Pancreas (tissue), 10 donors: ENCODE measurements at regions not wholly inside any gene's neighbourhood (a gene's known extent, or its start where the extent isn't known, plus 50 kb on each side); places are given as distances from the start of the nearest gene placed in this dataset.

ENCODE experiments used
- ATAC-seq, 4 donors: fragments of 200-7000 bp; cut with Tn5 transposase; one replicate each; pipeline versions ENCODE4 v1.8.0 to v1.9.1; 2020; ENCODE audit warnings: mild to moderate bottlenecking in 4 of 4, moderate library complexity in 4 of 4
- DNase-seq, 6 donors: peaks; one replicate each; pipeline ENCODE4 v3.0.0-alpha.2; 2020
- FAIRE-seq: peaks from 2 replicates; lab custom pipeline; 2012; peaks lifted over from hg19 to GRCh38; lab: Jason Lieb, UNC
- H3K27ac ChIP-seq, 4 donors: fragments of 200-600 bp; sonication (generic); 1 replicate in 3 of 4; 2 replicates in 1 of 4; pipeline versions ENCODE4 v1.5.0 to v1.8.0; 2020
- H3K27me3 ChIP-seq, 4 donors: fragments of 200-600 bp; one replicate each; pipeline ENCODE4 v1.8.0; 2021
- H3K36me3 ChIP-seq, 3 donors: fragments of 200-600 bp; sonication (generic) in 1 of 3; one replicate each; pipeline versions ENCODE4 v1.5.0 to v1.8.0; 2020 to 2021
- H3K4me1 ChIP-seq, 3 donors: fragments of 200-600 bp; one replicate each; pipeline ENCODE4 v1.8.0; 2021
- H3K4me3 ChIP-seq, 4 donors: fragments of 200-600 bp; sonication (generic) in 2 of 4; one replicate each; pipeline versions ENCODE4 v1.5.0 to v1.8.0; 2020 to 2021
- H3K9me3 ChIP-seq, 4 donors: fragments of 200-600 bp; one replicate each; pipeline ENCODE4 v1.8.0; 2021
- WGBS, 2 donors: extraction: QIAGEN DNeasy Blood & Tissue Kit; methylation state at CpG; one replicate each; pipeline ENCODE4 v1.1.7; 2013; 5-methylcytosine and 5-hydroxymethylcytosine counted together
- intact Hi-C, 3 donors: fragments of 100-400 bp; cut with DNase I; formaldehyde crosslinking; loops; one replicate each; pipeline versions ENCODE4 v1.11.1 to v1.14.2; 2022
- TF ChIP-seq, protein P1 (sequence below), 4 donors: fragments of 200-600 bp; sonication (generic) in 3 of 4; IDR thresholded peaks; one replicate each; pipeline versions ENCODE4 v1.5.0 to v1.8.0; 2021; ENCODE audit warnings: antibody characterized with exemption in 4 of 4
- donor health status: healthy with polysubstance abuse.
- donor health status: DM: no; HTN: no; CAD: no; lungs with moderate emphysema.
- donor health status: DM: no; HTN: no; CAD: no.
- donor health status: control.
- donor health status: control.
- donor health status: Bipolar disorder and iron deficiency.
- donor health status: DM: yes; HTN: yes; CAD: no.
- donor health status: DM: no; HTN: no; CAD: no.
- donor health status: DM: no; HTN: no; CAD: no.
- donor health status: DM: yes; HTN: yes; CAD: no.

DNA sequence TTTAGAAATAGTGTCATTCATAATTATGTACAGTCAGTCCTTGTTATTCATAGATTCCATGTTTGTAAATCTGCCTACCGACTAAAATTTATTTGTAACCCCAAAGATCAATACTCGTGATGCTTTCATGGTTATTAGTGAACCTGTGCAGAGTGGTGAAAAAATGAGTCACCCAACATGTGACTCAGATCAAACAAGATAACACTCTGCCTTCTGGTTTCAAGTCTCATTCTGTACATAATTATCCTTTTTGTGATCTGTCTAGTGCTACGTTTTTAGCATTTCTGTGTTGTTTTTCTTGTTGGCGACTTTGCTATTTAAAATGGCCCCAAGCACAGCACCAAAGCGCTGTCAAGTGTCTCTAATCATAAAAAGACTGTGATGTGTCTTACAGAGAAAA is 274.7 kb downstream of the SUCLA2 start:
- DNase-seq (no peak), FAIRE-seq (no peak), ATAC-seq (no peak)
- no peaks in the 10 kb centered on the region for H3K4me1 ChIP-seq
- H3K4me3 ChIP-seq, result no peak overlapping the region
- H3K27me3 ChIP-seq, result no peaks in the 10 kb centered on the region
- H3K36me3 ChIP-seq, result no peaks in the 10 kb centered on the region
- TF ChIP-seq, protein P1, sequence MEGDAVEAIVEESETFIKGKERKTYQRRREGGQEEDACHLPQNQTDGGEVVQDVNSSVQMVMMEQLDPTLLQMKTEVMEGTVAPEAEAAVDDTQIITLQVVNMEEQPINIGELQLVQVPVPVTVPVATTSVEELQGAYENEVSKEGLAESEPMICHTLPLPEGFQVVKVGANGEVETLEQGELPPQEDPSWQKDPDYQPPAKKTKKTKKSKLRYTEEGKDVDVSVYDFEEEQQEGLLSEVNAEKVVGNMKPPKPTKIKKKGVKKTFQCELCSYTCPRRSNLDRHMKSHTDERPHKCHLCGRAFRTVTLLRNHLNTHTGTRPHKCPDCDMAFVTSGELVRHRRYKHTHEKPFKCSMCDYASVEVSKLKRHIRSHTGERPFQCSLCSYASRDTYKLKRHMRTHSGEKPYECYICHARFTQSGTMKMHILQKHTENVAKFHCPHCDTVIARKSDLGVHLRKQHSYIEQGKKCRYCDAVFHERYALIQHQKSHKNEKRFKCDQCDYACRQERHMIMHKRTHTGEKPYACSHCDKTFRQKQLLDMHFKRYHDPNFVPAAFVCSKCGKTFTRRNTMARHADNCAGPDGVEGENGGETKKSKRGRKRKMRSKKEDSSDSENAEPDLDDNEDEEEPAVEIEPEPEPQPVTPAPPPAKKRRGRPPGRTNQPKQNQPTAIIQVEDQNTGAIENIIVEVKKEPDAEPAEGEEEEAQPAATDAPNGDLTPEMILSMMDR (IDR thresholded peaks at IDR 0.05), result no peak
- 34 to 47% methylated on average over 5 of the region's 5 CpGs for WGBS, 2 donors
- no peaks in the 10 kb centered on the region for H3K9me3 ChIP-seq
- intact Hi-C loops, result no loop called here
- no peak overlapping the region for H3K27ac ChIP-seq

- DNase-seq, result no peak
- intact Hi-C loops, result no loop called here
- Histone ChIP-seq H3K4me3 (no peak overlapping the region), H3K27me3 (no peaks in the 10 kb centered on the region), H3K9me3 (no peaks in the 10 kb centered on the region), H3K36me3 (no peaks in the 10 kb centered on the region), H3K4me1 (no peaks in the 10 kb centered on the region), H3K27ac (no peak overlapping the region)
- TF ChIP-seq, protein P1 (IDR thresholded peaks at IDR 0.05), result no peak
- FAIRE-seq, result no peak
- WGBS, 2 donors, result 40 to 61% methylated on average over 4 of the region's 4 CpGs
- ATAC-seq, result no peak
Observed at GRCh38 chr13:47723898-47724297, 277.2 kb downstream of the SUCLA2 start.

- no peaks in the 10 kb centered on the region for H3K4me1 ChIP-seq
- H3K27me3 ChIP-seq, result no peaks in the 10 kb centered on the region
- 51 to 79% methylated on average over 2 of the region's 2 CpGs for WGBS, 2 donors
- intact Hi-C loops, result no loop called here
- ATAC-seq, result no peak
- TF ChIP-seq, protein P1 (IDR thresholded peaks at IDR 0.05), result no peak
- no peak for DNase-seq
- no peaks in the 10 kb centered on the region for H3K9me3 ChIP-seq
- no peak for FAIRE-seq
- no peak overlapping the region for H3K4me3 ChIP-seq
- no peaks in the 10 kb centered on the region for H3K36me3 ChIP-seq
- no peak overlapping the region for H3K27ac ChIP-seq
Observed at GRCh38 chr13:47719164-47719563, 281.9 kb downstream of the SUCLA2 start.

DNA sequence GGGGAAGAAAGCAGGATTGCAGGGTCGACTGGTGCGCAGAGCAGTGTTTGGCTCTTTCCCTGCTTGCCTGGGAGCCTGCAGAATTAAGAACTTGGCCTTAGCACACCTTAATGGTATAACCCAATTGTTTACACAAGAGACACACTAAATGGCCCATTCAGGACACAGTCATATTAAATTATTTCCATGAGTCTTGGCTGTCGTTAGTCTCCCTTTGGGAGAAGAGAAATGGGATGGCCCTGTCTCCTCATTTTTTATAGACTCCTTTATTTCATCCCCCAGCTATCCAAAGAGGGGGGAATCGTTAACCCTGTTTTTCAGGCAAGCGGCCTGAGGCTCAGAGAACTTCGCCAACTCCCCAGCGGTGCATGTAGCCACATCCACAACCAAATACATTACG is 282.5 kb downstream of the SUCLA2 start:
- DNase-seq, result no peak
- no peak for ATAC-seq
- no peaks in the 10 kb centered on the region for H3K27me3 ChIP-seq
- no peak overlapping the region for H3K27ac ChIP-seq
- TF ChIP-seq, protein P1 (IDR thresholded peaks at IDR 0.05), result no peak
- no peak overlapping the region for H3K4me3 ChIP-seq
- no peaks in the 10 kb centered on the region for H3K36me3 ChIP-seq
- no peaks in the 10 kb centered on the region for H3K4me1 ChIP-seq
- no peaks in the 10 kb centered on the region for H3K9me3 ChIP-seq
- intact Hi-C loops, result no loop called here
- 45 to 51% methylated on average over 8 of the region's 8 CpGs for WGBS, 2 donors
- no peak for FAIRE-seq

GRCh38 chr13:47708386-47708785 is 292.7 kb downstream of the SUCLA2 start:
- ATAC-seq, result no peak
- WGBS, 2 donors, result 34 to 36% methylated on average over 3 of the region's 3 CpGs

More at GRCh38 chr13:47708386-47708785, 292.7 kb downstream of the SUCLA2 start:
- Histone ChIP-seq H3K4me3 (no peak overlapping the region), H3K36me3 (no peaks in the 10 kb centered on the region), H3K9me3 (no peaks in the 10 kb centered on the region), H3K27ac (no peak overlapping the region), H3K27me3 (no peaks in the 10 kb centered on the region), H3K4me1 (no peaks in the 10 kb centered on the region)
- intact Hi-C loops, result no loop called here
- DNase-seq, result no peak
- TF ChIP-seq, protein P1 (IDR thresholded peaks at IDR 0.05), result no peak
- FAIRE-seq, result no peak
